IPS-NIHi7 (cell line): ENCODE measurements at regions not wholly inside any gene's neighbourhood (a gene's known extent, or its start where the extent isn't known, plus 50 kb on each side); places are given as distances from the start of the nearest gene placed in this dataset.

Experiments used
- DNase-seq: peaks from one replicate; pipeline ENCODE4 v3.0.0; 2012; ENCODE audit warnings: mixed read lengths; ENCODE audit errors: extremely low spot score

- no peak for DNase-seq
Observed at GRCh38 chr4:33272722-33273121, 2552.6 kb downstream of the PCDH7 start.

GRCh38 chr4:33283818-33284217 lies 2563.6 kb downstream of the PCDH7 start:
- DNase-seq: no peak

GRCh38 chr4:33296876-33297455 lies 2576.8 kb downstream of the PCDH7 start:
- no peak for DNase-seq

- DNase-seq: no peak
Observed at GRCh38 chr4:33302321-33302720, 2582.2 kb downstream of the PCDH7 start.

- DNase-seq: no peak
Observed at GRCh38 chr4:33306131-33306530, 2586.0 kb downstream of the PCDH7 start.

- no peak for DNase-seq
Observed at GRCh38 chr4:33316033-33316432, 2595.9 kb downstream of the PCDH7 start.

GRCh38 chr4:33316578-33316977 lies 2596.4 kb downstream of the PCDH7 start:
- DNase-seq: no peak

GRCh38 chr4:33323393-33323792 lies 2603.2 kb downstream of the PCDH7 start:
- DNase-seq: no peak

- no peak for DNase-seq
Observed at GRCh38 chr4:33334416-33334815, 2614.2 kb downstream of the PCDH7 start.

GRCh38 chr4:33339762-33340161 lies 2619.6 kb downstream of the PCDH7 start:
- no peak for DNase-seq

- no peak for DNase-seq
Observed at GRCh38 chr4:33340168-33340567, 2620.0 kb downstream of the PCDH7 start.

- no peak for DNase-seq
Observed at GRCh38 chr4:33349376-33349775, 2629.2 kb downstream of the PCDH7 start.

- DNase-seq: no peak
Observed at GRCh38 chr4:33357121-33357520, 2637.0 kb downstream of the PCDH7 start.

- DNase-seq: no peak
Observed at GRCh38 chr4:33369446-33369845, 2649.3 kb downstream of the PCDH7 start.

- DNase-seq: no peak
Observed at GRCh38 chr4:33381816-33382215, 2661.6 kb downstream of the PCDH7 start.

- no peak for DNase-seq
Observed at GRCh38 chr4:33386764-33387163, 2666.6 kb downstream of the PCDH7 start.

- DNase-seq: no peak
Observed at GRCh38 chr4:33390976-33391375, 2670.8 kb downstream of the PCDH7 start.

GRCh38 chr4:33395731-33396485 lies 2675.7 kb downstream of the PCDH7 start:
- no peak for DNase-seq

- DNase-seq: no peak
Observed at GRCh38 chr4:33400504-33400903, 2680.3 kb downstream of the PCDH7 start.

- DNase-seq: no peak
Observed at GRCh38 chr4:33407496-33407895, 2687.3 kb downstream of the PCDH7 start.

- DNase-seq: no peak
Observed at GRCh38 chr4:33411182-33411581, 2691.0 kb downstream of the PCDH7 start.

GRCh38 chr4:33421887-33422286 lies 2701.7 kb downstream of the PCDH7 start:
- no peak for DNase-seq

GRCh38 chr4:33422656-33423055 lies 2702.5 kb downstream of the PCDH7 start:
- DNase-seq: no peak

GRCh38 chr4:33425936-33426335 lies 2705.8 kb downstream of the PCDH7 start:
- no peak for DNase-seq
